Osteocyte (in vitro differentiated cells): ENCODE measurements at regions not wholly inside any gene's neighbourhood (a gene's known extent, or its start where the extent isn't known, plus 50 kb on each side); places are given as distances from the start of the nearest gene placed in this dataset.

Experiments used
- DNase-seq: peaks from one replicate; pipeline ENCODE4 v3.0.0; 2021; ENCODE audit warnings: mixed read lengths; ENCODE audit not compliant: unreplicated experiment; ENCODE audit errors: extremely low spot score
- H3K27ac Mint-ChIP-seq: one replicate; pipeline ENCODE4 v1.8.0; 2021; ENCODE audit warnings: mild to moderate bottlenecking, mixed read lengths; ENCODE audit not compliant: unreplicated experiment
- H3K27me3 Mint-ChIP-seq: one replicate; pipeline ENCODE4 v1.8.0; 2021; ENCODE audit warnings: mixed read lengths; ENCODE audit not compliant: unreplicated experiment
- H3K36me3 Mint-ChIP-seq: one replicate; pipeline ENCODE4 v1.8.0; 2021; ENCODE audit warnings: mixed read lengths; ENCODE audit not compliant: unreplicated experiment
- H3K4me1 Mint-ChIP-seq: one replicate; pipeline ENCODE4 v1.8.0; 2021; ENCODE audit warnings: mixed read lengths; ENCODE audit not compliant: unreplicated experiment
- H3K4me3 Mint-ChIP-seq: one replicate; pipeline ENCODE4 v1.8.0; 2021; ENCODE audit warnings: mild to moderate bottlenecking, moderate library complexity, mixed read lengths; ENCODE audit not compliant: unreplicated experiment
- H3K9me3 Mint-ChIP-seq: one replicate; pipeline ENCODE4 v1.8.0; 2021; ENCODE audit warnings: mixed read lengths; ENCODE audit not compliant: unreplicated experiment
- TF ChIP-seq, protein P1 (sequence below): fragments of 200-600 bp; sonication (generic); IDR thresholded peaks from 2 replicates; pipeline ENCODE4 v1.5.0; 2021; ENCODE audit warnings: antibody characterized with exemption, mild to moderate bottlenecking, moderate library complexity

DNA sequence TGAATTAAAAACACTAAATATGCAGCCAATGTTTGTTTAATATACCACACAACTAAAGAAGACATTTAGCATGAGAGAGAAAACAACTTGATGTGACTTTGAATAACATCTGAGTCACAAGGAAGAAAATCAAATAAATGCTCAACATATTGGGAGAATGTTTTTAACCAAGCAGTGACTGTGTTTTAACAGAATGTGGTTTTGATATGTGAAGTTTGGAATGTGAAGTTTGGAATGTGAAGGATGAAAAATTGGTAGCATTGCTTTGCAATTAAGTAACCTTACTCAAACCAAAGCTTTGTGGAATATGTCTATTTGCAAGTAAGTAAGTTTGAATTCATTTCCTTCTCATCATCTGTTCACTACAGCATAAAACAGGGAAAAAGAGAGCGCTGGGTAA, 128.2 kb upstream of the DNAJC10 start:
- H3K4me3 Mint-ChIP-seq = no peak overlapping the region
- DNase-seq = no peak
- TF ChIP-seq, protein P1, sequence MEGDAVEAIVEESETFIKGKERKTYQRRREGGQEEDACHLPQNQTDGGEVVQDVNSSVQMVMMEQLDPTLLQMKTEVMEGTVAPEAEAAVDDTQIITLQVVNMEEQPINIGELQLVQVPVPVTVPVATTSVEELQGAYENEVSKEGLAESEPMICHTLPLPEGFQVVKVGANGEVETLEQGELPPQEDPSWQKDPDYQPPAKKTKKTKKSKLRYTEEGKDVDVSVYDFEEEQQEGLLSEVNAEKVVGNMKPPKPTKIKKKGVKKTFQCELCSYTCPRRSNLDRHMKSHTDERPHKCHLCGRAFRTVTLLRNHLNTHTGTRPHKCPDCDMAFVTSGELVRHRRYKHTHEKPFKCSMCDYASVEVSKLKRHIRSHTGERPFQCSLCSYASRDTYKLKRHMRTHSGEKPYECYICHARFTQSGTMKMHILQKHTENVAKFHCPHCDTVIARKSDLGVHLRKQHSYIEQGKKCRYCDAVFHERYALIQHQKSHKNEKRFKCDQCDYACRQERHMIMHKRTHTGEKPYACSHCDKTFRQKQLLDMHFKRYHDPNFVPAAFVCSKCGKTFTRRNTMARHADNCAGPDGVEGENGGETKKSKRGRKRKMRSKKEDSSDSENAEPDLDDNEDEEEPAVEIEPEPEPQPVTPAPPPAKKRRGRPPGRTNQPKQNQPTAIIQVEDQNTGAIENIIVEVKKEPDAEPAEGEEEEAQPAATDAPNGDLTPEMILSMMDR = no peak
- peaks cover 39% of the 10 kb centered on the region for H3K4me1 Mint-ChIP-seq
- H3K27me3 Mint-ChIP-seq = no peaks in the 10 kb centered on the region
- H3K9me3 Mint-ChIP-seq = no peaks in the 10 kb centered on the region
- peak overlapping the region; percentile 85 for H3K27ac Mint-ChIP-seq
- H3K36me3 Mint-ChIP-seq = peaks cover 1% of the 10 kb centered on the region

DNA sequence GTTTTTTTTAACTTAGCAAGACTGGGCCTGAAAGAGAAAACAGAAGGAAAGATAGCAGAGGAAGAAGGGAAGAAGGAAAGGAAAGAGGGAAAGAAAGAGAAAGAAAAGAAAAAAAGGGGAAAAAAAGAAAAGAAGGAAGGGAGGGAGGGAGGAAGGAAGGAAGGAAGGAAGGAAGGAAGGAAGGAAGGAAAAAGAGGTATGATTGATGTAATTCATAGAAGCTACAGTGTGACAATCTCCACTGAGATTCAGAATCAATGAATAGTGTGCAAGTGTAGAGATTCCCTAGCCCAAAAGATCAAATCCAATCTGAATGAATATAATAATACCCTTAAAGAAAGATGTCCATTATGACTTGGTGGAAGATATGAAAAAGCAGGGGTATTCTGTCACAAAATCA, 126.9 kb upstream of the DNAJC10 start:
- TF ChIP-seq, protein P1 = no peak
- peaks cover 3% of the 10 kb centered on the region for H3K9me3 Mint-ChIP-seq
- no peaks in the 10 kb centered on the region for H3K27me3 Mint-ChIP-seq
- DNase-seq = no peak
- H3K27ac Mint-ChIP-seq = peak overlapping the region; percentile 56
- no peaks in the 10 kb centered on the region for H3K36me3 Mint-ChIP-seq
- H3K4me3 Mint-ChIP-seq = no peak overlapping the region
- peaks cover 49% of the 10 kb centered on the region for H3K4me1 Mint-ChIP-seq

DNA sequence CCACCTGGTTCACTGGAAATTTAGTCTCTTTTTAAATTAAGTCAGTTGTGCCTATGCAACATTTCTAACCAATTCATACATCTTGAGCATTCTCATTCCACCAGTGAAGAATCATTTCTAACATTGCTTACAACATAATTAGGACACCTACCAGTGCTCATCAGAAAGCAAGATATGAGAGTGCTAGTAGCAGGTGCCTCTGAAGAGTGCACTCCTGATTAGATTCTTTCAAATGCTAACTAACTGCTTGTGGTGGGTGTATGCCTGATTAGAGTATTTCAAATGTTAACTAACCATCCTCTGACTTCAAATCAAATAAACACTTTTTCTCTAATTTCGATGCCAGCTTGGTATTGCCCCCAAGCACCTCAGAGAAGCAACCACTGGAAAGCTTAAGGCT, 124.3 kb upstream of the DNAJC10 start:
- no peak overlapping the region for H3K27ac Mint-ChIP-seq
- no peak overlapping the region for H3K4me3 Mint-ChIP-seq
- DNase-seq = no peak
- TF ChIP-seq, protein P1 = no peak
- peaks cover 3% of the 10 kb centered on the region for H3K9me3 Mint-ChIP-seq
- no peaks in the 10 kb centered on the region for H3K36me3 Mint-ChIP-seq
- no peaks in the 10 kb centered on the region for H3K27me3 Mint-ChIP-seq
- peaks cover 57% of the 10 kb centered on the region for H3K4me1 Mint-ChIP-seq

DNA sequence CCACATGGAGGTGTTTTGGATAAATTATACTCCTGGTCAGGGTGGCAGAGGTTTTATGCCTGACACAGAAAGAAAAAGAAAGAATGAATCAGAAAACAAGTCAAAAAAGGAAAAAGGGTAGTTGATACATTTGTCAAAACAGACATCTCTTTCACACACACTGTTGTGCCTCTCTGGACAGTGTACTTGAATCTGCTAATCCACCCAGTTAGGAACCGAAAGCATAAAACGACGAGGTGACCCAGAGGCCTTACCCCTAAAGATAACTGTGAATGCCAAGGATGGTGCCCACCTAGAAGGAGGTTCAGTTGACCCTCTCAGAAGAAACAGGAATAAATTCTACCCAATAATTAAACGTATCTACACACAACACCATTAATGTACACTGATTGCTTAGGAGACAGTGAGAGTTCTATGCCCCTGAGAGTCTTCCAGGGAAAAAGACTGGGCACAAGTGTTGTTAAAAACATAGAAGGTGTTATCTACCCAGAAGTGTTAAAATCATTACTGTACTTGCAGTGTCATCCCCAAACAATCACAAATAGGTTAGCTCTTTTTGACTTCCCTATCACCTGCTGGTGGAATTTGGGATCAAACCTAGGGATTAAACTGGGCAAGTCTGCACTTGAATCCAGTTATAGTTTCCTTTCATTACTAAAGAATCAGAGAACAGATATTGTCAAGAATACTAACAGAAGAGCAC, 123.2 kb upstream of the DNAJC10 start:
- Mint-ChIP-seq H3K9me3 (peaks cover 3% of the 10 kb centered on the region), H3K27me3 (no peaks in the 10 kb centered on the region), H3K36me3 (no peaks in the 10 kb centered on the region), H3K4me3 (no peak overlapping the region), H3K27ac (peak overlapping the region; percentile 40), H3K4me1 (peaks cover 48% of the 10 kb centered on the region)
- TF ChIP-seq, protein P1 = no peak
- DNase-seq = no peak

DNA sequence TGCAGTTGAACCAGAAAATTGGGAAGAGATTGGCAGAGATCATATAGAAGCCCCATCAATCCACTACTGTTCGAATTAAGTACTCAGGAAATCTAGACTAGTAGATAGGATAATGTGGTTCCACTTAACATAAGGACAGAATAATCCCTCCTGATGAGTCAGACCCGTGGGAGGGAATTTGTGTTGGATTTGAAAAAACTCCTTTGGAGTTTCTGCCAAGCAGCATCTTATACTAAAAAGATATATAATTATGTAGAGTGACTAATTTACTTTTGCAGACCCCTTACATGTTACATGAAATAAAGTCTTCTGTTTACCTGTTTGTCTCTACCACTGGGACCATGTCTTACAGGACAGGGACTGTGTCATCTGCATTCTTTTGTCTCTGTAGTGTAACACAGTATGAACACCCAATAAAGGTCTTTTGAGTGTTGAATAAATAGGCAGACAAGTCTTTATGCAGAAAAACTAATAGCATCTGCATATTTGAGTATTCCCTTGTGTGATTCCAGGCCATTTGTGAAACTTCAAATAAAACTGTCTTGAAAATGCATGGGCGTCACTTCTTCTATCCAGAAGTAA, 122.6 kb upstream of the DNAJC10 start:
- H3K27me3 Mint-ChIP-seq = no peaks in the 10 kb centered on the region
- peaks cover 42% of the 10 kb centered on the region for H3K4me1 Mint-ChIP-seq
- no peak for DNase-seq
- no peak overlapping the region for H3K4me3 Mint-ChIP-seq
- peak overlapping the region; percentile 40 for H3K27ac Mint-ChIP-seq
- peaks cover 3% of the 10 kb centered on the region for H3K9me3 Mint-ChIP-seq
- TF ChIP-seq, protein P1 = no peak
- no peaks in the 10 kb centered on the region for H3K36me3 Mint-ChIP-seq
